Loucy (cell line): ENCODE measurements at regions not wholly inside any gene's neighbourhood (a gene's known extent, or its start where the extent isn't known, plus 50 kb on each side); places are given as distances from the start of the nearest gene placed in this dataset.

Experiments used
- H2AFZ ChIP-seq: fragments of 200-600 bp; sonication (generic); 2 replicates; pipeline ENCODE4 v1.6.0; 2016; ENCODE audit warnings: antibody characterized with exemption, mild to moderate bottlenecking, low read length, moderate library complexity
- H3F3A ChIP-seq: fragments of 200-600 bp; 2 replicates; pipeline ENCODE4 v1.6.0; 2016; ENCODE audit warnings: antibody characterized with exemption, low read depth, mild to moderate bottlenecking
- H3K27me3 ChIP-seq: fragments of 200-600 bp; sonication (generic); 2 replicates; pipeline ENCODE4 v1.6.1; 2014; ENCODE audit warnings: low read length, mild to moderate bottlenecking; ENCODE audit not compliant: insufficient read depth, poor library complexity, severe bottlenecking
- H3K36me3 ChIP-seq: fragments of 200-600 bp; sonication (generic); 2 replicates; pipeline ENCODE4 v1.6.1; 2016; ENCODE audit warnings: low read length; ENCODE audit not compliant: insufficient read depth
- H3K4me1 ChIP-seq: fragments of 200-600 bp; sonication (generic); 2 replicates; pipeline ENCODE4 v1.5.1; 2014; ENCODE audit warnings: low read length, mild to moderate bottlenecking; ENCODE audit not compliant: insufficient read depth, poor library complexity, severe bottlenecking
- H3K4me2 ChIP-seq: fragments of 200-600 bp; sonication (generic); 2 replicates; pipeline ENCODE4 v1.6.0; 2014; ENCODE audit warnings: antibody characterized with exemption, low read length, low read depth, mild to moderate bottlenecking; ENCODE audit not compliant: poor library complexity, severe bottlenecking
- H3K4me3 ChIP-seq: fragments of 200-600 bp; sonication (generic); 2 replicates; pipeline ENCODE4 v1.5.1; 2014; ENCODE audit warnings: low read length, mild to moderate bottlenecking, mixed read lengths; ENCODE audit not compliant: poor library complexity, severe bottlenecking
- H3K79me2 ChIP-seq: fragments of 200-600 bp; sonication (generic); 2 replicates; pipeline ENCODE4 v1.6.1; 2014; ENCODE audit warnings: low read length; ENCODE audit not compliant: insufficient read depth
- H3K9ac ChIP-seq: fragments of 200-600 bp; sonication (generic); 2 replicates; pipeline ENCODE4 v1.6.0; 2014; ENCODE audit warnings: mild to moderate bottlenecking, low read depth, low read length, moderate library complexity; ENCODE audit not compliant: poor library complexity, severe bottlenecking
- H3K9me2 ChIP-seq: fragments of 200-600 bp; sonication (generic); replicated peaks from 2 replicates; pipeline ENCODE4 v1.6.1; 2016; ENCODE audit warnings: low read depth, low read length, mixed read lengths
- H3K9me3 ChIP-seq: fragments of 200-600 bp; sonication (generic); 2 replicates; pipeline ENCODE4 v1.6.1; 2014; ENCODE audit warnings: mild to moderate bottlenecking, antibody characterized with exemption, low read length, low read depth; ENCODE audit not compliant: insufficient read depth
- H4K20me1 ChIP-seq: fragments of 200-600 bp; sonication (generic); 2 replicates; pipeline ENCODE4 v1.6.0; 2014; ENCODE audit warnings: antibody characterized with exemption, low read length, mild to moderate bottlenecking; ENCODE audit not compliant: insufficient read depth, poor library complexity, severe bottlenecking
- CTCF ChIP-seq: fragments of 200-600 bp; sonication (generic); conservative IDR thresholded peaks from 2 replicates; pipeline ENCODE4 v1.5.1; 2014; ENCODE audit warnings: mild to moderate bottlenecking, antibody characterized with exemption, low read length
- EZH2phosphoT487 ChIP-seq: fragments of 200-600 bp; IDR thresholded peaks from 2 replicates; pipeline ENCODE4 v1.6.1; 2018; ENCODE audit warnings: antibody characterized with exemption, mild to moderate bottlenecking, moderate library complexity, borderline replicate concordance

- Histone ChIP-seq H2AFZ (no peak overlapping the region), H3K4me3 (no peak overlapping the region), H3K9ac (no peak overlapping the region), H4K20me1 (no peaks in the 10 kb centered on the region), H3F3A (no peaks in the 10 kb centered on the region), H3K4me1 (no peaks in the 10 kb centered on the region), H3K4me2 (no peak overlapping the region), H3K9me3 (no peaks in the 10 kb centered on the region), H3K36me3 (no peaks in the 10 kb centered on the region), H3K79me2 (no peaks in the 10 kb centered on the region), H3K9me2 (no peaks in the 10 kb centered on the region), H3K27me3 (no peaks in the 10 kb centered on the region)
- TF ChIP-seq EZH2phosphoT487 (no peak), CTCF (no peak)
These were observed 221.4 kb downstream of the BLID start for GRCh38 chr11:121894581-121894980.

- Histone ChIP-seq H3K9me3 (no peaks in the 10 kb centered on the region), H3K4me1 (no peaks in the 10 kb centered on the region), H4K20me1 (no peaks in the 10 kb centered on the region), H3K4me2 (no peak overlapping the region), H3K27me3 (no peaks in the 10 kb centered on the region), H3K4me3 (no peak overlapping the region), H3K9ac (no peak overlapping the region), H3K79me2 (no peaks in the 10 kb centered on the region), H2AFZ (no peak overlapping the region), H3F3A (no peaks in the 10 kb centered on the region), H3K9me2 (no peaks in the 10 kb centered on the region), H3K36me3 (no peaks in the 10 kb centered on the region)
- no peak for TF ChIP-seq EZH2phosphoT487
- TF ChIP-seq CTCF: no peak
These were observed 223.2 kb downstream of the BLID start for GRCh38 chr11:121892863-121893262.

- no peak overlapping the region for H3K4me2 ChIP-seq
- no peaks in the 10 kb centered on the region for H3K9me3 ChIP-seq
- no peaks in the 10 kb centered on the region for H4K20me1 ChIP-seq
- H2AFZ ChIP-seq: no peak overlapping the region
- H3K9me2 ChIP-seq: no peaks in the 10 kb centered on the region
- H3K4me3 ChIP-seq: no peak overlapping the region
- no peaks in the 10 kb centered on the region for H3K4me1 ChIP-seq
- H3K79me2 ChIP-seq: no peaks in the 10 kb centered on the region
- TF ChIP-seq CTCF: no peak
- TF ChIP-seq EZH2phosphoT487: no peak
- H3K9ac ChIP-seq: no peak overlapping the region
- no peaks in the 10 kb centered on the region for H3K36me3 ChIP-seq
- no peaks in the 10 kb centered on the region for H3K27me3 ChIP-seq
- H3F3A ChIP-seq: no peaks in the 10 kb centered on the region
These were observed 223.8 kb downstream of the BLID start for GRCh38 chr11:121892131-121892681.
